Neural progenitor cell (in vitro differentiated cells): ENCODE measurements at regions not wholly inside any gene's neighbourhood (a gene's known extent, or its start where the extent isn't known, plus 50 kb on each side); places are given as distances from the start of the nearest gene placed in this dataset.

Source experiments
- CTCF ChIP-seq: fragments of 200-600 bp; sonication (generic); IDR thresholded peaks from 2 replicates; pipeline ENCODE4 v1.5.1; 2017; ENCODE audit warnings: antibody characterized with exemption, mild to moderate bottlenecking
- EZH2 ChIP-seq: fragments of 200-600 bp; sonication (generic); IDR thresholded peaks from 2 replicates; pipeline ENCODE4 v1.6.1; 2017; ENCODE audit warnings: antibody characterized with exemption, mild to moderate bottlenecking, moderate library complexity

GRCh38 chr4:124993838-124994237, 281.3 kb upstream of the ANKRD50 start:
- no peak for TF ChIP-seq CTCF
- TF ChIP-seq EZH2, result no peak
